GM10266 (cell line): ENCODE measurements at regions not wholly inside any gene's neighbourhood (a gene's known extent, or its start where the extent isn't known, plus 50 kb on each side); places are given as distances from the start of the nearest gene placed in this dataset.
A peak's percentile ranks its signal among the peaks of the same experiment; 100 is the strongest.

ENCODE experiments used
- DNase-seq: peaks from one replicate; pipeline ENCODE4 v3.0.0; 2012; ENCODE audit errors: extremely low spot score
- TF ChIP-seq, protein P1 (sequence below): IDR thresholded peaks from 2 replicates; pipeline ENCODE4 v1.5.1; 2012; ENCODE audit warnings: mild to moderate bottlenecking, low read depth; ENCODE audit not compliant: control insufficient read depth, insufficient read depth; ENCODE audit errors: missing control alignments

DNA sequence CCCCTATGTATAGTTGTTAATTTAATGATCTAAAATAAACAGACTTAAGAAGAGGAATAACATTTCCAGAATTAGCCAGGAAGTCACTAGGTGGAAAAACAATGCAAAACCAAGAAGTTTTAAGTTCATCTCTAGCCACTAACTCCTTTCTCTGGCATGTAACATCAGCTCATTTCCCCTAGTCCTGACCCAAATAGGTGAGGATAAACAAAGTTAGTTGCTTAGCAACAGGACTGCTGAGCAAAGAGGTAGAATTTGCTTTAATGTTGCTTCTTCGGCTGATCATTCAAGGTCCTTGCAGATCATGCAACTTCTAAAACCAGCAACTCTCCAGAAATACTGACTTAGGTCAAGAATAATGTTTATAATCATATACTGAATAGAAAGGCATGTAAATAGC, 675.8 kb downstream of the CETN3 start:
- DNase-seq, result no peak
- TF ChIP-seq, protein P1, sequence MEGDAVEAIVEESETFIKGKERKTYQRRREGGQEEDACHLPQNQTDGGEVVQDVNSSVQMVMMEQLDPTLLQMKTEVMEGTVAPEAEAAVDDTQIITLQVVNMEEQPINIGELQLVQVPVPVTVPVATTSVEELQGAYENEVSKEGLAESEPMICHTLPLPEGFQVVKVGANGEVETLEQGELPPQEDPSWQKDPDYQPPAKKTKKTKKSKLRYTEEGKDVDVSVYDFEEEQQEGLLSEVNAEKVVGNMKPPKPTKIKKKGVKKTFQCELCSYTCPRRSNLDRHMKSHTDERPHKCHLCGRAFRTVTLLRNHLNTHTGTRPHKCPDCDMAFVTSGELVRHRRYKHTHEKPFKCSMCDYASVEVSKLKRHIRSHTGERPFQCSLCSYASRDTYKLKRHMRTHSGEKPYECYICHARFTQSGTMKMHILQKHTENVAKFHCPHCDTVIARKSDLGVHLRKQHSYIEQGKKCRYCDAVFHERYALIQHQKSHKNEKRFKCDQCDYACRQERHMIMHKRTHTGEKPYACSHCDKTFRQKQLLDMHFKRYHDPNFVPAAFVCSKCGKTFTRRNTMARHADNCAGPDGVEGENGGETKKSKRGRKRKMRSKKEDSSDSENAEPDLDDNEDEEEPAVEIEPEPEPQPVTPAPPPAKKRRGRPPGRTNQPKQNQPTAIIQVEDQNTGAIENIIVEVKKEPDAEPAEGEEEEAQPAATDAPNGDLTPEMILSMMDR, result no peak

DNA sequence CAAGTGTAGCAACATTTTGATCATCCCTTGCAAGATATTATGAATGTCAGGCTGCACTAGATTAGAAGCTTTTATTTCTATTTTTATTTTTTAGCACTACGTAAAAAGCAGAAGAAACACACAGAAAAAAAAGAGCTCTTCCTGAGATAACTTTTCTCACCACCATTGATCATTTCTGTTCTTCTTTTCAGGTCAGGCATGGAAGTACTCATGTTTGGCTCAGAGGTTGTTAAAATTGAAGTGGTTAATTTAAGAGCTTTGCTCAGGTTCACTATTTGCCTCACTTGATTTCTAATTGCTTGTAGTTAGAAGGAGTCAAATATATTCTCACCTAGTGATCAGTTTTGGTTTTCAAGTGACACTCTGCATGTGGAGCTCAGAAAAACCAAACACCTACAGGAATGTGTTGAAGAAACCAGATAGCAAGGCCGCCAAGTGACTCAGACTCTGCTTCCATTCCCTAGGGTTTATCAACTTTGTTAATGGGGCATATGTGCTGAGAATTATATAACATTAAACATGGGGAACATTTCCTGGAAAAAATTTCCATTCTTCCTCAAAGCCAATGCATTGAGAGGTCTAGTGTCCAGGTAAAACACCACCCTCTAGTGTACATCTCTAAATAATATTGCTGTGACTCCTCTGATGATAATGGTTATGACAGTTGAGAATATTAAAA, 679.8 kb downstream of the CETN3 start:
- TF ChIP-seq, protein P1, result peak; percentile 31
- no peak for DNase-seq

DNA sequence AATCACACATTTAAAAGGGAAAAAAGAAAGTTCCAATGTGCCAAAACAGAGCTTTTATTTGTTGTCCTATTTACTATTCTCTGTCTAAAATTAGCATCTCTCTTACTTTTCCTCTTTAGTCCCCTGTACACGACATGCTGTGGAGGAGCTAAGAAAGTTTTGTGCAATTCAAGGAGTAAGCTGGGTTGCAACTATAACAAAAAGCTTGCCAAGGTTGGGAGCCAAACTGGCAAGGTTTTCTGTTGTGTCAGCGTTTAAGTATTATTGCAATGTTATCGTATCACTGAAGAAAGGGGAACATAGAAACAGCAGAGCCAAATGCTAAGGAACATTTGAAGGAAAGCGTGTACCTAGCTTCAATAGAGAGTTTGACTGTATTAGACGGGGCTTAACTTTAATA, 680.8 kb downstream of the CETN3 start:
- TF ChIP-seq, protein P1, result no peak
- DNase-seq, result no peak

DNA sequence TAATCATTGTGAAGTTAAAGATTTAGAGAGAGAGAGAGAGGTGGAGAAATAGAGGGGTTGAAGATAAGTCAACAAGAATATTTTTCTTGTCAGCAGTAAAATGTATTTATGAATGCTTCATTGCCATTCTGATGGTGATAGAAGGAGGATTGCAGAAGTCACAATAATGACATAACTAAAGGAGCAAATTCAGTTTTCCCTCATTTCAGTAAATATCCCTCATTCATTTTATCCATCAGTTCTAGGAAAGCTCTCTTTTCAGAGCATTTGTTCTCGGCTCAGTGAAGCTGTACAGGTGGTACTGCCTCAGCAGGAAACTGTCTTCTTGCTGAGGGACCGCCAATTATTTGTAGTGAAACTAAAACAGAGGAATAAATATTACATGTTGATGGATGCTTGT, 681.4 kb downstream of the CETN3 start:
- TF ChIP-seq, protein P1, result no peak
- no peak for DNase-seq

DNA sequence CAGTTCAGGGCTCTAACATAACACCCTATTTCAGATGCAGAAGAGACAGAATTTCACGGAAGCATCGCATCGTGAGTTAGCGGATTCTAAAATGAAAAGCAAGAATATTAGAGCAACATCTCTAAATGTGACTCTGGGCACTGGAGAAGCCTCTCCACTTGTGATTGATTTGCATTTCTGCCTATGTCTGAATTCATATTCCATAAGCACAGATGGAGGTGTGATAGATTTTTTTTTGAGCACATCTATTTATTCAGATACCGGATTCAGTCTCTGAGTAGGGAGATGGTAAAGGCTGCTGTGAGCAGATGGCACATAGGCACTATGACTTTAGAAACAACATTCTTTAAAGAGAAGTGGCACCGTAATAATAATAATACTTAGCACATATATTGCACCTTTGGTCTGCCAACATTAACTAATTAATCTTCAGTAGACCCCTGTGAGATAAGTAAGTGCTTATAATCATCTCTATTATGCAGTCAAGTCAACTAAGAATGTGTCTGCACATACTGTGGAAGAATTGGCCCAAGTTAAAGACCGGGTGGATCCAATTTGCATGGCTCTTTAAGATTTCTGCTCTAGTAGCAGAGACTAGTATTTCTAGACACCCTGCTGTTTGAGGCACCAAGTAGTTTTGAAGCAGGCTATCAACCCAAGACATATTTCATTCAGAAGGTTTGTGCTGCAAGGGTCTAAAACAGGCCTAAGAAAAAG, 685.0 kb downstream of the CETN3 start:
- no peak for DNase-seq
- TF ChIP-seq, protein P1, result no peak

DNA sequence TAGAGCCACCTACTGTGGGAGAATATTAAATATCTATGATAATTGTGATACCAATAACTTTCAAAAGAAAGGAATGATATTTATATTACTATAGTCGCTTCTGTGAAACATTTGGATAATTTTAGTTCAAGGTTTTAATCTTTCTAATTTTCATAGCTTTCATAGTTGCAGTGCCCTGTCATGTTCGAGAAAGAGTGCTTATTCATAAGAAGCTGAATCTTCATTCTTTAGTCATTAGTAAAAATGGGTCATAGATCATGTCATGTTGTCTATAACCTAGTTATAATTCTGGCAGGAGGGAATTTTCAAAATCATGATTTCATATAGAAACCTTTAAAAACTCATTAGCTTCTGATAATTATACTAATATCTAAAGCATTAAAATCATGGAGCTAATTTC, 685.6 kb downstream of the CETN3 start:
- TF ChIP-seq, protein P1, result no peak
- no peak for DNase-seq

DNA sequence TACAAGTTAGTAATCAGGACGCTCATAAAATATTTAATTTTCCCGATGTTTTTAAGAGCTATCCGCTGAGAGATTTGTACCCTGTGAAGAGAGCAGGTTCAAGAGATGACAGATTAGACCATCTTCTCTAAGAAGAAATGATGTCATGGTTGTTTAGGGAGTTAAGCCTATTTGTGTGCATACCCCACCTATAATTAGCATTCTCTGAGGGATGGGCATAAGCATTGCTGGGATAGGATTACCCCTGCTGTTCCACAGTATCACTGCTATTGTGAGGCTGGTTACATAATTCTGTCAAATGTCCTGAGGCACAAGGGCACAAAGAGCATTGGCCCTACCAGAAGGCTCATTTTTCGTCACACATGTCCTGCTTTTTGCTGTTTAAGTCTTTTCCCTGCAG, 687.0 kb downstream of the CETN3 start:
- no peak for DNase-seq
- TF ChIP-seq, protein P1, result no peak
